GM12874 (cell line): ENCODE measurements at regions not wholly inside any gene's neighbourhood (a gene's known extent, or its start where the extent isn't known, plus 50 kb on each side); places are given as distances from the start of the nearest gene placed in this dataset.

Source experiments
- TF ChIP-seq, protein P1 (sequence below): IDR thresholded peaks from 2 replicates; pipeline ENCODE4 v1.5.1; 2011; ENCODE audit warnings: low read depth, mild to moderate bottlenecking, control low read depth, low read length, moderate library complexity; ENCODE audit not compliant: insufficient read depth

DNA sequence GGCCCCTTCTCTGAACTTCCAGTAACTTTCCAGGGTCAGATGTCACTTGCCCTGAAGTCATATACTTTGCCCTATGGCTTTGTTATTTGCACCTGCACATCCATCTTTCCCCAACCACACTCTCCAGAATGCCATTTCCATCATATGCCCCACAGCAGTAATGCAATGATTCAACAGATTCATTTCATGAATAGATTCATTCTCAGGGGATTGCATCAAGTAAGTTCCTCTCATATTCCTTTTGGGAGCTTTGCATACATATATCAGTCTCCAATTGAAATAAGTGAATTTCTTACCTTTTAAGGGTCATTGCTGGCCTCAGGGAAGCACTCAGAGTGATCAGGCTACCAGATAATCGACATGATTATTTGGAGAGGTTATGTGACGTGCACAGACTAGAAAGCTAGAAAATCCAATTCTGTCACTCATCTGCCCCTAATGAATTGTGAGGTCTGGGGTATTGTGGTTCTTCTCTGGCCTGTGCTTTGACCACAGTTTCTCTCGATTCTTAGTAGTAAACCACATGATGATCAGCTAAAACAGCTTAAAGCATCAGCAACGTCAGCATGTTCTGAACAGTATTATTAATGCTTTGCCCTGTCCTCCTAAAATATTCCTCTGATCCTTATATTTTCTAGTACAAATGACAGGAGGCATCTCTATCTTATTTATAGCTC, 179.9 kb downstream of the ATPSCKMT start:
- TF ChIP-seq, protein P1, sequence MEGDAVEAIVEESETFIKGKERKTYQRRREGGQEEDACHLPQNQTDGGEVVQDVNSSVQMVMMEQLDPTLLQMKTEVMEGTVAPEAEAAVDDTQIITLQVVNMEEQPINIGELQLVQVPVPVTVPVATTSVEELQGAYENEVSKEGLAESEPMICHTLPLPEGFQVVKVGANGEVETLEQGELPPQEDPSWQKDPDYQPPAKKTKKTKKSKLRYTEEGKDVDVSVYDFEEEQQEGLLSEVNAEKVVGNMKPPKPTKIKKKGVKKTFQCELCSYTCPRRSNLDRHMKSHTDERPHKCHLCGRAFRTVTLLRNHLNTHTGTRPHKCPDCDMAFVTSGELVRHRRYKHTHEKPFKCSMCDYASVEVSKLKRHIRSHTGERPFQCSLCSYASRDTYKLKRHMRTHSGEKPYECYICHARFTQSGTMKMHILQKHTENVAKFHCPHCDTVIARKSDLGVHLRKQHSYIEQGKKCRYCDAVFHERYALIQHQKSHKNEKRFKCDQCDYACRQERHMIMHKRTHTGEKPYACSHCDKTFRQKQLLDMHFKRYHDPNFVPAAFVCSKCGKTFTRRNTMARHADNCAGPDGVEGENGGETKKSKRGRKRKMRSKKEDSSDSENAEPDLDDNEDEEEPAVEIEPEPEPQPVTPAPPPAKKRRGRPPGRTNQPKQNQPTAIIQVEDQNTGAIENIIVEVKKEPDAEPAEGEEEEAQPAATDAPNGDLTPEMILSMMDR, result no peak

DNA sequence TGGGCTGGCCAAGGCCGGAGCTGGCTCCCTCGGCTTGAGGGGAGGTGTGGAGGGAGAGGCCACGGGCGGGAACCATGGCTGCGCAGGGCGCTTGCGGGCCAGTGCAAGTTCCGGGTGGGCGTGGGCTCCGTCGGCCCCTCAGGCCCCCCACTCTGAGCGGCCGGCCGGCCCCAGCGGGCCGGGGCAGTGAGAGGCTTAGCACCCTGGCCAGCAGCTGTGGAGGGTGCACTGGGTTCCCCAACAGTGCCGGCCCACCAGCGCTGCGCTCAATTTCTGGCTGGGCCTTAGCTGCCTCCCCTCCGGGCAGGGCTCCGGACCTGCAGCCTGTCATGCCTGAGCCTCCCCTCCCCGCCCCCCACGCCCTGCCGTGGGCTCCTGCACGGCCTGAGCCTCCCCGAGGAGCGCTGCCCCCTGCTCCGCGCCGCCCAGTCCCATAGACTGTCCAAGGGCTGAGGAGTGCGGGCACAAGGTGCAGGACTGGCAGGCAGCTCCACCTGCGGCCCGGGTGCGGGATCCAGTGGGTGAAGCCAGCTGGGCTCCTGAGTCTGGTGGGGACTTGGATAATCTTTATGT, 184.2 kb downstream of the ATPSCKMT start:
- TF ChIP-seq, protein P1, result no peak

DNA sequence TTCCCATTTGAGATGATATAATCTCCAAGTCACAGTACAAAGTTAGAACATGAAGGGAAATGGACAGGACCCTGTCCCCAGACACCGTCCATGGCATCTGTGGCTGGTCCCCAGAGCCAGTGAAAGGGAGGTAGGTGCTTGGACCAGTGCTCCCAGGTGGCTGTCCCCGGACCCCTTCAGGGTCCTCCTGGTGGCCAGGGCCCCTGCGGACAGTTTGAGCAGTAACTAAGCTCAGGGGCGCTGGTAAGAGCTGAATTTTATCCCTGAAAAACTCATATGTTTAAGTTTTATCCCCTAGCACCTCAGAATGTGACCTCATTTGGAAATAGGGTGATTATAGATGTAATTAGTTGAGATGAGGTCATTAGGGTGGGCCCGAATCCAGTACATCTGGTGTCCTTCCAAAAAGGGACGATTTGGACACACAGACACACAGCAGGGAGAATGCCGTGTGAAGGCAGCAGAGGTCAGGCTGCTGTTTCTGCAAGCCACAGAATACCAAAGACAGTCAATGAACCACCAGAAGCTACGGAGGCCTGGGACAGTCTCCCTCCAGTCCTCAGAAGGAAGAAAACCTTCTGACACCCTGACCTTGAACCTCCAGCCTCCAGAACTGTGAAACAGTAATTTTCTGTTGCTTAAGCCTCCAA, 185.0 kb downstream of the ATPSCKMT start:
- TF ChIP-seq, protein P1, result no peak

DNA sequence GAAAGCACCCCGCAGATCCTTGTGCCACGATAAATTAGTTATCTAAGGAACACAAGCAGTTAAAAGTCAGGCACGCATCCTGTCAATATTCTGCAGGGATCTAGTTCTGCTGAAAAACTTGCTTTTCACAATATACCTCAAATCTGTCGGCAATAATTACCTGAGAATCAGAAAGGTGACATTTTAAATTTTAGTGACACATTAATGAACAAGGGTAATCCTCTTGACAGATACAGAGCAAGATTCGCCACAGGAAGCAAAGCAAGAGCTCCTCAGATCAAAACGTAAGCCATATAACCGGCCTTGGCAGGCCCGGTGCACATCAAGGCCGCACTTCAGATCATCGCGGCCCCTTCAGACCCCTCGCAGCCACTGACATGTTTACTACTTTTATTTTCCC, 185.7 kb downstream of the ATPSCKMT start:
- TF ChIP-seq, protein P1, result no peak

DNA sequence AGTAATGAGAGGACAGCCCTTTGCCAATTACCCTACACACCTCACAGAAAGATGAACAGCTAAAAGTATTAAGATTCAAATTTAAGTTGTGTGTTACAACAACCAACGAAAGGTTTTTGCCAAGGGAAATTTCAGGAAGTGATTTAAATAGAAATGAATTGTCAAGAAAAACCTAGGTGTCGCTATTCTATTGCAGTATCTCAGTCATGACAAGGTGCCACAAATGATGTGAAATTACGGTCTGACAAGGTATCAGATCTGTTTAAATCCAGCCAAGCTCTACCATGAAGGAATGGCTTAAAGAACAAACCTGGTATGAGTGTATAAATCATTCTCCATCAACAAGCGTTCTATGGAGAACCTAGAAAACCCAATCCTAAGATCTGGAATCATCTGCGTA, 189.7 kb downstream of the ATPSCKMT start:
- TF ChIP-seq, protein P1, result no peak

DNA sequence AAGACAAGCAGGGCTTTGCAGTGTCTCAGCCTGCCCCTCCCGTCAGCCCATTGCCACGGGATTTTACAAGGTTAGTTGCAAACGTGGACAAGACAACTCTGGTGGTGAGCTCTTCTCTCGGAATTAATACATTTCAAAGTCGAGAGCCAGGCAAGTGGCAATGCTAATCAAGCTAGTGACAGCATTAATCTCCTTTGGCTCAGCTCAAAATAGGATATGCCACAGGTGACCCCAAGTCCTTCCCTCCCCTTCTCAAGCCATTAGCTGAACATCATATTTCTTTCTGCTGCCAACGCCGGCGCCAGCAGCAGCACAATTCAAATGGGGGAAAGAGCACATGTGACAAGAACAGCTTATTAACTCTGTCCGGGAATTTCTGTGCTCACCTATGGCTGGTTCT, 190.1 kb downstream of the ATPSCKMT start:
- TF ChIP-seq, protein P1, result no peak

DNA sequence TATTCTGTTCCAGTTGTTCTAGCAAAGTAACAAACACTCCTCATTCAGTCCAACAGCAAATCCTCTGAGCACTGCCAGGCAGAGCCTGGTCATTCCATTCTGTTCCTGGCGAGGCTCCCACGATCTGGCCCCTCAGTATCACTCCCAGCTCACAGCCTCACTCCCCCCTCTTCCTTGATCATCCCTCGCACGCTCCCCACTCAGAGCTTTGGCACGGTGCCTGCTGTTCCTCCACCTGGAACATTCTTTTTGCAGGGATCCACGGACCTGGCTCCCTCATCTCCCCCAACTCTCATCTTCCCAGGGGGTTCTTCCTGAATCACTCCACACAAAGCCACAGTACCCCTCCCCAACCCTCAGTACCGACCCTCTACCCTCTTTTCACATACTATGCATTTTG, 192.3 kb downstream of the ATPSCKMT start:
- TF ChIP-seq, protein P1, result no peak
